ENCODE measurements at regions not wholly inside any gene's neighbourhood (a gene's known extent, or its start where the extent isn't known, plus 50 kb on each side); places are given as distances from the start of the nearest gene placed in this dataset.

DNA sequence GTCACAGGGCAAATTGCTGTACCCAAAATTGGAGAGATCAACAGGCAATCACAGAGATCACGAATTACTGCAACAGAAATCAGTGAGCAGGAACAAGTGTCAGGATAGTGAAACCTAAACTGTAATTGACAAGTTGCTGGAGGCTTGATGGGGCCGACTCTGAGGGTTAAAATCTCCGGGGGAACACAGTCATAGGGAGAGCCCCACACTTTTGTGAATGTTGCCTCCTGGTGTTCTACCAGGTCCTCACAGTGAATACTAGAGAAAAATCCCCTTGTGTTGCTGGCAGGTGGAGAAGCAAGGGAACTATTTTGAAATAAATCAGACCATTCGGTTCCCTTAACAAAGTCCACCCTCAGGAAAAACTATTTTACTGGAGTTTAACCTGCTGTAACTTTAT is 697.5 kb upstream of the CBLB start:
- TF ChIP-seq EP300 (IDR thresholded peaks at IDR 0.05) (no peak), POLR2A (IDR thresholded peaks at IDR 0.05; ENCODE audit: low read depth) (no peak), POLR2AphosphoS5 (IDR thresholded peaks at IDR 0.05) (no peak)
- TF ChIP-seq, protein P1, sequence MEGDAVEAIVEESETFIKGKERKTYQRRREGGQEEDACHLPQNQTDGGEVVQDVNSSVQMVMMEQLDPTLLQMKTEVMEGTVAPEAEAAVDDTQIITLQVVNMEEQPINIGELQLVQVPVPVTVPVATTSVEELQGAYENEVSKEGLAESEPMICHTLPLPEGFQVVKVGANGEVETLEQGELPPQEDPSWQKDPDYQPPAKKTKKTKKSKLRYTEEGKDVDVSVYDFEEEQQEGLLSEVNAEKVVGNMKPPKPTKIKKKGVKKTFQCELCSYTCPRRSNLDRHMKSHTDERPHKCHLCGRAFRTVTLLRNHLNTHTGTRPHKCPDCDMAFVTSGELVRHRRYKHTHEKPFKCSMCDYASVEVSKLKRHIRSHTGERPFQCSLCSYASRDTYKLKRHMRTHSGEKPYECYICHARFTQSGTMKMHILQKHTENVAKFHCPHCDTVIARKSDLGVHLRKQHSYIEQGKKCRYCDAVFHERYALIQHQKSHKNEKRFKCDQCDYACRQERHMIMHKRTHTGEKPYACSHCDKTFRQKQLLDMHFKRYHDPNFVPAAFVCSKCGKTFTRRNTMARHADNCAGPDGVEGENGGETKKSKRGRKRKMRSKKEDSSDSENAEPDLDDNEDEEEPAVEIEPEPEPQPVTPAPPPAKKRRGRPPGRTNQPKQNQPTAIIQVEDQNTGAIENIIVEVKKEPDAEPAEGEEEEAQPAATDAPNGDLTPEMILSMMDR (IDR thresholded peaks at IDR 0.05), result no peak

All from esophagus muscularis mucosa (tissue), 4 donors.